HG03135 (cell line): ENCODE measurements at regions not wholly inside any gene's neighbourhood (a gene's known extent, or its start where the extent isn't known, plus 50 kb on each side); places are given as distances from the start of the nearest gene placed in this dataset.
A peak's percentile ranks its signal among the peaks of the same experiment; 100 is the strongest.

ENCODE experiments used
- ATAC-seq: cut with Tn5 transposase; IDR thresholded peaks from one replicate; pipeline ENCODE4 v1.9.1; 2021; ENCODE audit warnings: mild to moderate bottlenecking, moderate library complexity; ENCODE audit not compliant: unreplicated experiment

DNA sequence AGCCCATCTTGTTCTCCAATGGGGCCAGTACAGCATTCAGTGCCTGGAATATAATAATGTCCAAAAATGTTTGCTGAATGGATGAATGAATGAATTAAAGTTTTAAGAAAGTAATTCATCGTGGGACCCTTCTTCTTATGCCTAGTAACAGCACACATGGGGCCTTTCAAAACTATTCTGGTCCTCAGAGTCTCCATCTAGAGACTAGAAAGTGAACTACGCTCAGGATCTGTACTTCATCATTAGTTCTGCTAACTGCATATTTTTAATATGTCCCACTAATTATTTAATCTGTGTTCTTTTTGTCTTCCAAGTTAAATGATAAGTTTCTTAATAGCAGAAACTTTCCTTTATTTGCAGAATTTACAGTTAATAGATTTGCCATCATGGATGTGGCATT lies 172.5 kb downstream of the SMAD2 start:
- no peak for ATAC-seq

- peak; percentile 60 for ATAC-seq
Observed at GRCh38 chr18:47756364-47757016, 174.0 kb downstream of the SMAD2 start.

GRCh38 chr18:47755102-47755456 lies 175.4 kb downstream of the SMAD2 start:
- no peak for ATAC-seq

GRCh38 chr18:47754311-47755101 lies 176.0 kb downstream of the SMAD2 start:
- ATAC-seq, result no peak

- ATAC-seq, result no peak
Observed at GRCh38 chr18:47752796-47753645, 177.4 kb downstream of the SMAD2 start.

DNA sequence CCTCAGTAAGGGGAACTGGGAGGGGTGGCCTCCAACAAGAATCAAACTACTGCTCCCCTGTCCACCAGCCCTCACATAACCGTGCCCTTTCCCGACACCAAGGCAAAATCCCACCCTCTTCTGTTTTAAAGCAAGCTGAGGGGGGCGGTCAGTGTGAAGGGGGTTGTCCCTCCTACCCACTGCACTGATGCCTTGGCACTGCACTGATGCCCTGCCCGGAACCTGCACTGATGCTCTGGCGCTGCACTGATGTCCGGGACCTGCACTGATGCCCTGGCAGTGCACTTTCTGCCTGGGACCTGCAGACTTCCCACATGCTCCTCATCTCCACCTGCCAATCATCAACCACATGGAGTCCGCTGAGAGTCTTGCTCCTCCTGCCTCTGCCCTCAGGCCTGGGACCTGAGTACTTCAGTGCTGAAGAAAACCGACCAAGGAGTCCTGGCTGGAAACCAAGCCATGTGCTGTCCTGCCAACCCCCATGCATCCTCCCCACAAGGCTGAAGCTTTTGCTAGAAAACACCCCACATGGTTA lies 179.5 kb downstream of the SMAD2 start:
- no peak for ATAC-seq

GRCh38 chr18:47749600-47749973 lies 180.9 kb downstream of the SMAD2 start:
- no peak for ATAC-seq

- ATAC-seq, result peak; percentile 90
Observed at GRCh38 chr18:47748847-47749599, 181.4 kb downstream of the SMAD2 start.

DNA sequence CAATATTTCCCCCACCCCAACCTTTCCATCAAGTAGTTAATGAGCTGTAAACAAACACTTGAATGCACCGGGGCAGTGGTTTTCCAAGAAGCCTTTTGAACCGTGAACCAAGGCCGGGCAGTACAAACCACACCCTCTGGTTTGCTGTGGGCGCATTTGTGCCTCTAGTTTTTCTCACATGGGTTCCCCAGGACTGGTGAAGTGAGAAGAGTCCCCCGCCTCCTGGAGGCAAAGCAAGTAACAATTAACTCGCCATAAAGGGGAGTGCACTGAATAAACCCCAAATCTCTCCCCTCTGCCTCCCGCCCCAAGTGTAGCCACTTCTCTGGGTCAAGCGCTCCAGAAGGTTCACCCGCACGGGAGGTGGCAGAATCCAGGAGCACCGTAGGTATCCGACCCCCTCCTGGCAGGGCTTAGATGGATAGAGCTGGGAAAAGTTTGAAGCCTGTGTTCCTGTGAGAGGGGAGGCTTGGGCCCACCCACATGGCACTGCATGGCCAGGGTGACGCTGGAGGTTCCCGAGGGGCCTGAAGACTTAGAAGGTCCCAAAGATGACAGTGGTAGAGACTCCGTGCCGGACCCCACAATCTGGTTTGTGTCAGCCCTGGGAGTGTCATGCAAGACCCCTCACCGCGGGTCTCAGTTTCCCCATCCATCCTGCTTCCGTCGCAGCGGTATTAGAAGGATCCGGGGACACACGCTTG lies 182.2 kb downstream of the SMAD2 start:
- no peak for ATAC-seq

GRCh38 chr18:47747260-47747795 lies 183.1 kb downstream of the SMAD2 start:
- no peak for ATAC-seq

DNA sequence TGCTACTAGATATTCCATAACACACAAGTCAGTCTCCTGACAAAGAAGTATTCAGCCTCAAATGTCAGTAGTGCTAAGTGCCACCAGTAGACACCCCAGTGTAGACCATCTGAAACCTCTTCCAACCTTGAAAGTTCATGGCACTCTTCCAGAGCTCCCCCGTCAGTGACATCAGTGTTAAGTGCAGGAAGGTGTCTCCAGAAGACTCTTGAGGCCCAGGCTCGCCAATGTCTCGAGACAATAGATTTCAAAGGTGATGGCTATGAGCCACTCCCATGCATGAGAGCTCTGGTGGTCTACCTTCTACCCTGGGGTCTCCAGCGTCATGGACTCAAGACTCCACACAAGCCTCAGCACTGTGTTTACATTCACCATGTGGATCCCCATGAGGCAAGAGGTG lies 183.8 kb downstream of the SMAD2 start:
- ATAC-seq, result no peak

DNA sequence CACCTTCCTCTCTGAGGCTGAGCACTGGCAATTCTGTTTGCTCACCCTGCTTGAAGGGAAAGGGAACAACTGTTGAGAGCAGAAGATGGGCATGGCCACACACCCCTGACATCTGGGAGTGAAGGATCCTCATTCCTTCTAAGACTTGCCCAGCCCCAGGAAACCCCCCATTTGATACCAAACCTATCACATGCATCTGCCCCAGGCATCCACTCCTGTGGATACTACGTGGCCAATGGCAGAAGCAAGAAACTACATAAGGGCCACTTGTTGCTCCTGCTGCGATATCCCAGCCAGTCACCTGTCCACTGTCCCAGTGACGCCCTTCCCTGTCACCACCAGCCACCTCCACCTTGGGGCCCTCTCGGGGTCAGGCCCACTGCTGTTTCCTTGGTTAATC lies 185.2 kb downstream of the SMAD2 start:
- ATAC-seq, result no peak

DNA sequence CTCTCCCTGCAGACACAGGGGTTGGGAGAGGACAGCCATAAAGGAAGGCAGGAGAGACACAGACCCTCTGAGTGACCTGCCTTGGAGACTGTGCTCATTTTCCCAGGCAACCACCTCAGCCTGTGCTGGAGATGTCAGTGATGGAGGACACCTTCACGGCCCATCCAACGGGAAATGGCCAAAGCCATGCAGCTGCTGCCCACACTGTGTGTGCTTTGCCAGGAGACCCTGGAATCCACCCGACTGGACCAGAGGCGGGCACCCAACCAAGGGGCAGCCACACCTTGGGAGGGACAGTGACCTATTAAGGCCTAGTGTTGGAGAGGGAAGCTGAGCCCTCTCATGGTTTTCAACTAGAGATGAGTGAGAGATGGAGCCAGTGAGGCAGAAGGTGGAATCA lies 192.5 kb downstream of the SMAD2 start:
- no peak for ATAC-seq

GRCh38 chr18:47737198-47737830 lies 193.1 kb downstream of the SMAD2 start:
- no peak for ATAC-seq

- no peak for ATAC-seq
Observed at GRCh38 chr18:47736376-47737140, 193.9 kb downstream of the SMAD2 start.

DNA sequence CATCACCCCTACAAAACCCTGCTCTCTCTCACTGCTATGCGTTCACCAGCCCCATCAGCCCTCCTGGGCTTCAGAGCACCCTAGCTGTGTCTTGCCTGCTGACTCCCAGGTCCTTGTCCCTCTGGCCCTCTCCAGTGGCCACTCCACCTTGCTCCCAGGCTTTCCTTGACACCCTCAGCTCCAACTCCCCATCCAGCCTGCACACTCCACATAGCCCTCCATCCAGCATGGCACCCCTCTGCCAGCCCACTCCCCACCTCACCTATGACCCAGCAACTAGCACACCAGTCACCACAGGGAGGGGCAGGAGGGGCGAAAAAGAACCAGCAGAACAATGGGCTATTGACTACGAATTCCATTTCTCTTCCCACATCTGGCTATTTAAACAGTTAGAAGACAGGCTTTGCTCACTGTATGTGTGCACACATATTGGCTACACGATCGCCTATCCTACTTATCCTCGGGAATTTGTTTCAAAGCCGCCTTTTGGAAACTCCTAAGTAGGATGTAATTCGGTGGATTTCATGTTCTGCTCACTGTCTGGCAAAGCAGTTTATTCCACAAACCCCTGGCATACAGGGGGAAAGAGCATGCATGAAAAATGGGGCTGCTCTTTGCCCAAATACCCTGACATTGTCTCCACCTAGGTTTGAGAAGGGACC lies 195.3 kb downstream of the SMAD2 start:
- ATAC-seq, result no peak

- ATAC-seq, result no peak
Observed at GRCh38 chr18:47731276-47731675, 199.2 kb downstream of the SMAD2 start.

GRCh38 chr18:47730795-47731194 lies 199.7 kb downstream of the SMAD2 start:
- no peak for ATAC-seq
